Kasumi-1 (cell line): ENCODE measurements at regions not wholly inside any gene's neighbourhood (a gene's known extent, or its start where the extent isn't known, plus 50 kb on each side); places are given as distances from the start of the nearest gene placed in this dataset.

Source experiments
- DNase-seq, 2 experiments: peaks; one replicate each; lab custom pipeline; 2025; lab: John Stamatoyannopoulos, UW

- no peak for DNase-seq
Measured at GRCh38 chr1:218582646-218583045, 237.5 kb downstream of the TGFB2 start.

DNA sequence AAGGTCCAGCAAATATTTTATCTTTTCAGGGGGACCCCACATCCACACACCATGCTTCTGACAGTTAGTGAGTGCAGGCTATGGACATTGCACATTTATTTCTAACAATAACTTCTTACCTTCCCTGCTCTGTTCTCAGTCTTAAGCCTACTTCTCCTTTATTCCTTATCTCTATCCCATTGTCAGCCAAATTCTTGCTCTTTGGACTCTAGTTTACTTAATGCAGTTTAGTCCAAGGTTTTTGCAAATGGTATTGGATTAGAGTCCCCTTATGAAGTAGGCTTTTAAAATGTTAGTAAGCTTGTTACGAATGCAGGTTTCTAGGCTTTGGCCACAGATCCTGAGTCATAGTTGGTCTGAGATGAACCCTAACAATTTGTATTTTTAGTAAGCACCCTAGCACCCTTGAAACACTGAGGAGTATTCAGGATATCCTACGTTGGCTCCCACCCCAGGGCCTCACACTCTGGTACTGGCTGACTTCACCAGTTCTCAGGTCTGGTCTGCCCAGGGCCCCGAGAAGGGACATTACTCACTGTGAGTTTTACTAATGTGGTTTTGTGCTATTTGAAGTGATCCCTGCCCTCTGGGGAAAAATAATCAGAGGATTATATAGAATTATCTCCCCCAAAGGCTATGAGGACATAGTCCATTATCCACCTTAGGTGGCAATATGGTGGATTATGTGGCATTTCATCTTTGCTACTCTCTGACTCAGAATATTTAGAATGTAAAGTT, 239.5 kb downstream of the TGFB2 start:
- no peak for DNase-seq

DNA sequence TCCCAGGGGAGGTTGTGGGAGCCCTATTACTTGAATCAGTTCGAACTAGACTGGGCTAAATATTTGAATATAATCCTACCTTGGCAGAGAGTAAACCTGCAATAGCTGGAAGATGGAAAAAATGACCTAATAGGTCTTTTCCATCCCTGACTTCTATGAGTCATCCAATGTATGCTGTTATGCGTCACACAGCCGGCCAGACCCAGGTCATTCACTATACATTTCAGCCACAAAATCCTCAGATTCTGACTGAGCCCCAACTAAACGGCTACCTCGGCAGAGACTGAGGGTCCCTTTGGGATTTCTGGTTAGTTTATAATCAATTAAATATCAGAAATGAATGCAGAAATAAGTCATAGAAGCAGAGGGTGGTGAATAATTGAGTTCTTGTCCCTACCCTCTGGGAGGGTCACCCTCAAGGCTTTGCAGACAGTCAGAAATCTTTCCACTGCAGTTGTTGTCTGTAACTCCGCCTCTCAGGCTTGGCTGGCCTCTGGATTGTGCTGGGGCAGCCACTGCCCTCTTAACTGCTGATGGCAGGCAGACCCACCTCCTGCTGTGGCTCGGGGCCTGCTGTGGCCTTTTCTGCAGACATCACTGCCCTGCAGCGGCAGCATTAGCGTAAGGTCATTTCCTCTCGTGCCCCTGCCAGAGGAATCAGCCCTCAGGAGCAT, 240.5 kb downstream of the TGFB2 start:
- no peak for DNase-seq

DNA sequence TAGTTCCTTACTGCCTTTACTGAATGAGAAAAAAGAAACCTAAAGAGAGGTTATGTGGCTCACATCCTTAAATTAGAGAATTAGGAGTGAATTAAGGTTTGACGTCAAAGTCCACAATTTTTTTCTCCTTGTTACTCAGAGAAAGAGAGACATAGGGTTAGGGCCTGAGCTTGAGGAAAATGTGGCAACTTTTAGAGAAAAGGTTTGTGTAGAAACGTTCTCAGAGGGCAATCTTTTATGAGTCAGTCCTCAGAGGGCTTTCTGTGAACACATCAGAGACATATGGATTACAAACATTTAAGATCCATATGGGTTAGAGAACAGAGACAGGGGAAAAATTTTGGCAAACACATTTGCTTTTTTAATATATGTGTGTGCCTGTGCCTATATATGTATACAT, 242.8 kb downstream of the TGFB2 start:
- no peak for DNase-seq

- no peak for DNase-seq
Measured at GRCh38 chr1:218588540-218589172, 243.5 kb downstream of the TGFB2 start.

DNA sequence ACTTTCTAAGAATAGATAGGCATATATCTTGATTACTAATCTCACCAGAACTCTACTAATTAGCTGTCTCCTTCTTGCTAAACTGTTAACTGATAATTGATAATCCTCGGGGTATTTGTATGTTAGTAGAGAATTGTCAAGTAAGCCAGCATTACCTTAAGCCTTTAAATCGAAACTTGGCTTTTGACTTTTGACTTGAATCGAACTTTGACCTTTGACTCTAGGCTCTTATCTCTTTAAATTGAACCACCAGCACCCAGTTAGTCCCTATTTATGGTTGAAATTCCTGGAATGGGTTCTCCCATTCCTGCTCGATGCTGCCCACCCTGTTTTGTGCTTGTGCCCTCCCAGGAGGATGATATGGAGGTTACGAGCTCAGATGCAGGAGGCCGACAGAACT, 244.4 kb downstream of the TGFB2 start:
- DNase-seq = no peak

GRCh38 chr1:218591966-218592365, 246.8 kb downstream of the TGFB2 start:
- no peak for DNase-seq

- no peak for DNase-seq
Measured at GRCh38 chr1:218592688-218593087, 247.6 kb downstream of the TGFB2 start.

- DNase-seq = no peak
Measured at GRCh38 chr1:218600968-218601367, 255.8 kb downstream of the TGFB2 start.

- no peak for DNase-seq
Measured at GRCh38 chr1:218604217-218604616, 259.1 kb downstream of the TGFB2 start.

GRCh38 chr1:218611916-218612585, 266.9 kb downstream of the TGFB2 start:
- DNase-seq = no peak

GRCh38 chr1:218613105-218613504, 268.0 kb downstream of the TGFB2 start:
- DNase-seq = no peak

DNA sequence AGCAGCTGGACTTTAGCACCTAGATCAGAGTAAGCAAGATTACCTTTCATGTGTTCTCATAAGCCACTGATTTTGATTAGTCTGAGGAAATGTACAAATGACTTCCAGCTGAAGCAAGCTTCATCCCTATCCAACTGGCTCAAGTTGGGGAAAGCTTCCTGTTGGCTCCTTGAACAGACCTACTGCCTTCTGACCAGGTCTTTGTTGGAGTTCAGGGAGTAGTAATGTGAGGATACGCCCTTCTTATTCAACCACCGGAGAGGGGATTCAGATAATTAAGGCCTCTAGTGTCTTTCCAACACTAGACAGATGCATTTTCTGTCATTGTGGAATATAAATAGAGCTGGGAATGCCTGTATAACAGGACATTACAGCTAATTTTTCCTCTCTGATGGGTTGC, 268.9 kb downstream of the TGFB2 start:
- no peak for DNase-seq

GRCh38 chr1:218616681-218617080, 271.5 kb downstream of the TGFB2 start:
- no peak for DNase-seq

GRCh38 chr1:218617986-218618385, 272.9 kb downstream of the TGFB2 start:
- no peak for DNase-seq

- no peak for DNase-seq
Measured at GRCh38 chr1:218620956-218621355, 275.8 kb downstream of the TGFB2 start.

GRCh38 chr1:218624052-218624451, 278.9 kb downstream of the TGFB2 start:
- no peak for DNase-seq

DNA sequence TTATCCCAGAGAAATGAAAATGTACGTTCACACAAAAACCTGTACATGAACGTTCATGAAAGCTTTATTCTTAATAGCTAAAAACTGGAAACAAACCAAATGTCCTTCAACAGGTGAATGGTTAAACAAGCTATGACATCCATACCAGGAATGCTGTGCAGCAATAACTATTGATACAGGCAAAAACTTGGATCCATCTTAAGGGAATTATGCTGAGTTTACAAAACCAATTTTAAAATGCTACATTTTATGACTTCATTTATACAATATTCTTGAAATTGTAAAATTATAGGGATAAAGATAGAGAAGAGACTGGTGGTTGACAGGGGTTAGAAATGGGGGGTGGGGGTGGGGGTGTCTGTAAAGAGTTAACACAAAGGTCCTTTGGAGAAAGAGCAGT, 280.3 kb downstream of the TGFB2 start:
- DNase-seq = no peak

DNA sequence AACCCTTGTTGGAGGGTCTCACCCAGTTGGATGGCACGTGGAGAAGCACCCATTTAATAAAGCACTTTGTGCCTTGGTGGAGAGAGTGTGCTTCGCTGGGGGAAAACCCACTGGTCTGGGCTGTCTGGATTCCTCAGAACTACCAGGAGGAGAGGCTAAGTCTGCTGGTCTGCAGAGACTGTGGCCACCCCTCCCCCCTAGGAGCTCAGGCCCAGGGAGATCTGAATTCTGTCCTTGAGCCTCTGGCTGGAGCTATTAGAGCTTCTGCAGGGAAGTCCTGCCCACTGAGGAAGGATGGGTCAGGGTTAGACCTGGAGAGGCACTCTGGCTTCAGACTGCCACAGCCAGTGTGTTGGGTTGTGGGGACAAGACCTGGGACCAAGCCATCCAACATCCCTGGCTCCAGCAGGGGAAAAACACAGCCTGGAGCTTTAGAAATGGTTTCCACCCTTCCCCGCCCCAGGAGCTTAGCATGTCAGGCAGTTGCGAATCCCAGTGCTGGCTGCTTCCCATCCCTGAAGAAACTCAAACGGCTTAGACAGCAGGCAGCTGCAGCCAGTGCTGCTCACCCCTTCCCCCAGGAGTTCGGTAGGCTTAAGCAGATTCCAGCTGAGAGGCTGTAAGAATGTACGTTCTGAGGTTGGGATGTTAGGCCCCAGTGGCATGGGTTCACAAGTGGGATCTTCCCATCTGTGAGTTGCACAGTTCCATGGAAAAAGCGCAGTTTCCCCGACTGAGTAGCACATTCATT, 288.3 kb downstream of the TGFB2 start:
- DNase-seq = no peak

- no peak for DNase-seq
Measured at GRCh38 chr1:218634212-218634611, 289.1 kb downstream of the TGFB2 start.

- no peak for DNase-seq
Measured at GRCh38 chr1:218636548-218636947, 291.4 kb downstream of the TGFB2 start.

DNA sequence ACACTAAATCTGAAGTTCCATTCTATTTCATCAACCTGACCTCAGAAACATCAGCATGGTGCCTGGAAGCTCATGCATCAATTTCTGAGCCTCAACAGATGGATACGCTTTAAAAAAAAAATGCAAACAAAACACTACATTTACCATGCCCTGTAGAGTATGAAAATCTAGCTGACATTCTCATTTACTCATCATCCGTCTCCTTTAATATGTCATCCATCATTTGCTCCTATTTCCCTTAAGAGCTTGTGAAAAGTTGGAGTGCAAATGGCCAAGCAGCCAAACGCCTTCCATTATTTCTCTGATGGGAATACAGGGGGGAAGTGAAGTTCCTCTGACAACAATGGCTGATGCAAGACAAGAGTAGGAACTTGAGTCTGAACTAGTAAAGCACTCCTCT, 295.0 kb downstream of the TGFB2 start:
- DNase-seq = no peak
